Right ventricle myocardium superior (tissue), 1 donor: ENCODE measurements at regions not wholly inside any gene's neighbourhood (a gene's known extent, or its start where the extent isn't known, plus 50 kb on each side); places are given as distances from the start of the nearest gene placed in this dataset.

Experiments
- ATAC-seq: fragments of 200-7000 bp; cut with Tn5 transposase; one replicate; pipeline ENCODE4 v1.9.1; 2020; ENCODE audit warnings: mild to moderate bottlenecking; ENCODE audit not compliant: poor library complexity
- DNase-seq: peaks from one replicate; pipeline ENCODE4 v3.0.0-alpha.2; 2020
- intact Hi-C: fragments of 100-400 bp; cut with DNase I; formaldehyde crosslinking; loops from one replicate; pipeline ENCODE4 v1.11.2; 2022
- donor health status: DM: no; HTN: yes; CAD: no; lungs with severe emphysema.

DNA sequence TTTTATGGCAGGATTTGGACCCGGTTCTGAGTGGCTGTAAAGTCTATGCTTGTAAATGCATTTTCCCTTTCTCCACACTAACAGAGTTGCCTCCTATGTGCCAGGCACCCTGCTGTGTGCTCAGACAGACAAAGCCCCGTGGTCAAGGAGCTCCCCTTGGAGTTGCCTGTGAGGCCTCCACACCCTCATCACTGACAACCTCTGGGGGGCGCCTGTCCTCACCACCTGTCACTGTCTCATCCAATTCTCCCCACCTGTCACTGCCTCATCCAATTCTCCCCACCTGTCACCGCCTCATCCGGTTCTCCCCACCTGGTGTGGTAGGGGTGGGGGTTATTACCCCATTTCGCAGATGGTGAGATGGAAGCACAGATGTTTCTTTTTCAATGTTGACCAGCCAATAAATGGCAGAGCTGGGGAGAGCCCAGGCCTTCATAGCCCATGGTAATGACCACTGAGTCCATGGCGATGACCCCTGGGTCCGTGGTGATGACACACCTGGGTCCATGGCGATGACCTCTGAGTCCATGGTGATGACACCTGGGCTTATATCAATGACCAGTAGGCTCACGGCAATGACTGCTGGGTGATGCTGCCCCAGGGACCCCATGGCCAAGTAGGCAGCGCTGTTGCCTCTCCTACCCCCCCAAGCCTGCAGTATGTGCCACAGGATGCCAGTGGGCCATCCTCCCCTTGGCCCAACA lies 150.1 kb downstream of the IRF8 start:
- intact Hi-C loops: no loop called here
- no peak for ATAC-seq
- no peak for DNase-seq

DNA sequence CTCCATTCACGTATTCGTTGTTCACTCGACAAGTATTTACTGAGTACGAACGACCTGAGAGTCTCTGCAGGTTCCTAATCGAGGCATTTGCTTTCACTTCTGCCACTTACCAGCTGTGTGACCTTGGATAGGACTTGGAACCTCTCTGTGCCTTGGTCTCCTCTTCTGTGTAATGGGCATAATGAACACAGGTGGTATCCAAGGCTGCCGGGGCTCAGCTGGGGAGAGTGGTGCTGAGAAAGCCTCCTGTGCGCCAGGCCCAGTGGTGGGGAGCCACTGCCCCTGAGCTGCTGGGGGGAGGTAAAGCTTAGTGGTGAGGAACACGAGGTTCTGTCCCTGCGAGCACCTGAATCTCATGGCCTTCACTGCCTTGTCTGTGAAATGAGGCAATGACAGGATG lies 150.7 kb downstream of the IRF8 start:
- DNase-seq (no peak), ATAC-seq (no peak)
- intact Hi-C loops: no loop called here

GRCh38 chr16:86050111-86050510 lies 151.1 kb downstream of the IRF8 start:
- intact Hi-C loops: no loop called here
- DNase-seq: no peak
- no peak for ATAC-seq

DNA sequence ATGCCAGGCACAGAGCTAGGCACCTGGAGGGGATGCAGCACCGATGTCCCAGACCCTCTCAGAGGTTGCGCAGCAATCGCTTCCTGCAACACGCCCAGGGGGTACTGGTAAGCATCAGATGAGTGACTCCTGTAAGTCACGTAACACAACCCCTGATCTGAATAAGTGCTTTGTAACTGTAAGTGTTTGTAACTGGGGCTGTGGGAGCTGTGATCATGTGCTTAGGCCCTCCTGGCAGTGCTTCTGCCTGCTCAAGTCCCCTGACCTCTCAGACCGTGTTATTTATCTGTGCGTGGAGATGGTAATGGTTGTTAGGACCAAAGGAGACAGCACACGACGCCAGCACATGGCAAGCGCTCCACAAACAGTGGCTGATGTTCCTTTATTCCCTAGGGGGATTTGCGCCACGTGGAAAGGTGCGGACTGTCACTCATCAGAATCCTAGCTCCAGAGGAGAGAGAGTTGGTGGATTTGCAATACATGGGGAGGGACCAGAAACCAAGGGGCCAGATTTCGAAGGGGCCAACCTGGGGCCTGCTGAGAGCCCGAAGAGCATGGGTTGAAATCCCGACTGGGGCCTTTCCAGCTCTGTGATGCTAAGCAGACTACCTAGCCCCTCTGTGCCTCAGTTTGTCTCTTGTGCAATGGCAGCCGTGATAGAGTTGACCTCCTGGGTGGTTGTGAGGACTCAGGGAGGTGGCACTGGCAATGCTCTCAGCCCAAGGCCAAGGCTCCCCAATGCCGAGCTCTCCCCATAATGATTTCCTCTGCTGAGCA lies 151.8 kb downstream of the IRF8 start:
- DNase-seq: no peak
- no peak for ATAC-seq
- intact Hi-C loops: no loop called here

DNA sequence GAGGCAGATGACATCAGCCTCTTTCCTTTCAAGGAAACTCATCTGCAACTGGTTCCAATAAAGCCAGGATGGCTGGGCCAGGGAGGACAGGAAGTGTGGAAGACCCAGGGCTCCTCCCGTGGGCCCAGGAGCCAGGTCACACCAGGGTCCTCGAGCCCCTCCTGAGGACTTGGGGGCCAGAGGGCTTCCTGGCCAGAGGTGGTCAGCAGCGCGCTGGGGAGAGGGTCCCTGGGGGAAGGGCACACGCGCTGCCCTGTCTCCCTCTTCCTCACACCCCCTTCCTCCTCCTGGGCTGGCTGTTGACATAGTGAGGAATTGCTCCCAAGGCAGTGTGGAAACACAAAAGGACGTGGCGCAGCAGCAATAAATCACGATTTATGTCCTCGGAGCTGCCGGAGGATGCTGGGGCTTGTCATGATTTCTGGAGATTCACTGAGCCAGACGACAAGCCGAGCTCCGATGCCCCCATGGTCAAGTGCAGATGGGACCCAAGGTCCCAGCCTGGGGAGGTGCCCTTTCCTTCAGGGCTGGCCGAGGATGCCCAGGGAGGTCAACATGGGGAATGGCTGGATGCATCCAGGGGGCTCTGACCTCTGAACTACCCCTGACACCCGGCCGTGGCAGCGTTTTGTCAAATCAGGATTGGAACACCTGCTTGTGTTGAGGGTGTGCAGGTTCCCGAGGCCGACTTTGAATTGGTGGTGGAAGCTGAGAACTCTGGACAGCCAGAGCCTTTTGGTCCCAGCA lies 152.6 kb downstream of the IRF8 start:
- DNase-seq (no peak), ATAC-seq (peak; percentile 31)
- intact Hi-C loops: no loop called here

- ATAC-seq (no peak), DNase-seq (no peak)
- intact Hi-C loops: no loop called here
These were observed 153.2 kb downstream of the IRF8 start for GRCh38 chr16:86052115-86052670.

DNA sequence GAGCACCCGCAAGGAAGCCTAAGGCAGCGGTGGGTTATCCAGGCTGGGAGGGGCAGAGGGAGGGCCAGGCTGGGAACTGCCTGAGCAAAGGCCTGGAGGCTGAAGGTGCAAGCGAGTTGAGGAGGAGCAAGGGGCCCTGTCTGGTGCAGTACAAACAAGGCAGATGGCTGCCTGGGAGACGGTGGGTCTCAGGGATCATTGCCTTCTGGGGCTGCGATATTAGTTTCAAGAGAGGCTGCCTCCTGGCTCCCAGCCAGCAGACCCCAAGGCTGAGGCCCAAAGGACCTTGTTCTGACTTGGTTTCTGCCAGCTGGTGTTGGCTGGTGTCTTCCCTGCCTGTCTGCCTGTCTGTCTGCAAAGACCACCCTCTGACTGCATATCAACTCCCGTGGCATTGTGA lies 154.0 kb downstream of the IRF8 start:
- DNase-seq (no peak), ATAC-seq (no peak)
- intact Hi-C loops: no loop called here

DNA sequence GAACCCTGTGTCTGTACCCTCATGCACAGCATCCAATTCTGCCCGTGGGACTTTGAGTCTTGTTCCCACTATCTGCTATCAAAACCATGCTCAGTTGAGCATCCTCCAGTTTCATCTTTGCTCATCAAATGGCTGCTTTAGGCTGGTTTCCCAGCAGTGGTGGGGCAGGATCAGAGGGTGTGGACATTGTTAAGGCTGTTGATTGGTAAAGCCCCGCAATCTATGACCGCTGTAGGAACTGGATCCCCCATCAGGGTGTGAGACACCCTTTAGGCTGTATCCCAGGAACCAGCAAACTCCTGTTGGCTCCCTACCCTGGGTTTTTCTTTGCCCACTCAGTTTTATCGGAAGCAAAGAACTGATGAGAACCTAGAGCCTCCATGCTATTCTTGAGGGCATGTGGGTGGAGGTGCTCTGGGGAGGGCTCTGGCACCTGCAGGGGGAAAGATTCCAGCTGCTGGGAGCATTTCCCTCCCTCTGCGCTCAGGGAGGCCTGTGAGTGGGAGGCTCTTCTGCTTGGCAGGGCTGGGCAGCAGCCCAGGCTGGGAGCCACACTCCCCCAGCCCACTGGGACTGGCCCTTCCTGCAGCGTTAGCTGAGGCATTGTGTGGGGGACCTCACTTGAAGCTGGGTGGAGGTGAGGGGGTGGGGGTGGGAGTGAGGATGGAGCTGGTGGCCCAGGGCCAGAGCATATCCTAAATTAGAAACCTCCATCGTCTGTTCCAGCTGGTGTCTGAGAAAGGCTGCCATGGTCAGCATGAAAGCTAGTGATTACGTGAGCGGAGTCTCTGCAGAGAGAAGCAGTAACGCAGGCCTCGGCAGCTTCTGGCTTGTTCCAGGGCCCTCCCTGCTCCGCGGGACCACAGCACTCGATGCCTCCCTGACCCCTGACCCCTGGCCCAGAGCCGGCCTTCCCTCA lies 160.6 kb downstream of the IRF8 start:
- ATAC-seq (peak; percentile 88), DNase-seq (peak; percentile 84)
- intact Hi-C loops: no loop called here

GRCh38 chr16:86060381-86061317 lies 161.7 kb downstream of the IRF8 start:
- intact Hi-C loops: no loop called here
- DNase-seq (no peak), ATAC-seq (no peak)

DNA sequence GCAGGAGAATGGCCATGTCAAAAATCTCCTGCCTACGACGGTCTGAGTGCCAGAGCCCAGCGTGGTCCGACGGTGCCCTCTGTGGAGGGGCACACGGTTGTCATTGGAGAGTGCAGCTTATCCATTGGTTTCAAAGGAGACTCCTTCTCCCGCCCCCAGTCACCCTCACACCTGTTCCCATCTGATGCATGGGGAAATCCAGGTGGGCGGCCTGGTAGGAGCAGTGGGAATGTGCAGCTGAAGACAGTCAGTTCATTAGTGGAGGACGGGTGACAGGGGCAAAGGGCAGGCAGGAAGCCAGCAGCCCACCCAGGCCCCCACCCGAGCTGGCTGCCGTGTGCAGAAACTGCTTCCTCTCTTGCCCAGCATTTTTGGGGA lies 162.3 kb downstream of the IRF8 start:
- DNase-seq (no peak), ATAC-seq (no peak)
- intact Hi-C loops: no loop called here

- DNase-seq: no peak
- ATAC-seq: peak; percentile 24
- intact Hi-C loops: no loop called here
These were observed 162.8 kb downstream of the IRF8 start for GRCh38 chr16:86061721-86062120.

GRCh38 chr16:86062271-86062965 lies 163.5 kb downstream of the IRF8 start:
- DNase-seq (no peak), ATAC-seq (no peak)
- intact Hi-C loops: no loop called here

DNA sequence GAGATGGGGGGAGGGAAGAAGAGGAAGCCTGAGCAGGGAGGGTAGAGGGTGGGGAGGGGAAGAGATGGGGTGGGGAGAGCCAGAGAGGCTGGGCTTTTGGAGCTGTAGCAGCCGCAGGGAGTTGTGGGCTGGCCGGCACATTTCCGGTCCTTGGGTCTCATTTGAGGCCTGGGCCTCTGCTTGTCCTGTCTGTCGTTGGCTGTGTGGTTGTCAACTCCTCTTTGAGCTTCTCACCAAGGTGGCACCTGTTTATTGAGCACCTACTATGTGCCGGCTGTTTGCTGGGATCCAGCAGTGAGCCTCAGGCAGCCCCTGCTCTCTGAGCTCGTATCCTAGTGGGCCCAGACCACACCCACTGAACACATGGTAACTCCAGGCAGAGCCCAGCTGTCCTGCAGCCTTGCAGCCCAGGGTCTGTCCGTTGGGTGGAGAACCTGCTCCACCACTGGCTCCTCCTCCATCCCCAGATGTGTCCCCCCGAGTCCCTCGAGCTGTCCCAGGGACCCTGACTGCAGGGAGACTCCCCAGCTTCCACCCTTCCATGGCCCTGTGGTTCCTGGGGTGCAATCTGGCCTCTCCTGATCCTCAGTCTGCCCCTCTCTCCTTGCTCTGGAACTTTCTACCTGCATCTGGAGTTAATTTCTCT lies 164.9 kb downstream of the IRF8 start:
- intact Hi-C loops: no loop called here
- no peak for DNase-seq

GRCh38 chr16:86064431-86065250 lies 165.7 kb downstream of the IRF8 start:
- intact Hi-C loops: no loop called here
- ATAC-seq (no peak), DNase-seq (no peak)

More for the DNA sequence above, 164.9 kb downstream of the IRF8 start:
- no peak for ATAC-seq

DNA sequence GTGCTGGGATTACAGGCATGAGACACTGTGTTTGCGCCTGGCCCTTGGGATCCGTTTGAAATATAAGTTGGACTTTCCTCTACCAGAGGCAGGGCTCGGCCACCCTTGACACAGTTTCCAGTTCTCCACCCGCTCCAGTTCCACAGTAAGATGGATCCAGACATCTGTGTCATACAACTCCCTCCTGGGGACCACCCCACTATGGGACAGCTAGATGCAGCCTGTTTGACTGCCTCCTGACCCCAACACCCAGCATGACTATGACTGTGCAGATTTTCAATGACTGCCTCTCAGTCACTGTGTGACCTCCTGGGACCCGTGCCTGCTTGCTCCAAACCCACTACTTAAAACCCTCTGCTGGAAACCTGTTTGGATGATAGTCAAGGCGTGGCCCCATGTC lies 166.7 kb downstream of the IRF8 start:
- DNase-seq: no peak
- ATAC-seq: no peak
- intact Hi-C loops: no loop called here

- intact Hi-C loops: no loop called here
- ATAC-seq (no peak), DNase-seq (no peak)
These were observed 167.8 kb downstream of the IRF8 start for GRCh38 chr16:86066811-86067210.
